Activated gamma-delta T cell (primary cell): ENCODE measurements at regions not wholly inside any gene's neighbourhood (a gene's known extent, or its start where the extent isn't known, plus 50 kb on each side); places are given as distances from the start of the nearest gene placed in this dataset.

Source experiments
- DNase-seq: peaks from one replicate; lab custom pipeline; 2025; lab: John Stamatoyannopoulos, UW

DNA sequence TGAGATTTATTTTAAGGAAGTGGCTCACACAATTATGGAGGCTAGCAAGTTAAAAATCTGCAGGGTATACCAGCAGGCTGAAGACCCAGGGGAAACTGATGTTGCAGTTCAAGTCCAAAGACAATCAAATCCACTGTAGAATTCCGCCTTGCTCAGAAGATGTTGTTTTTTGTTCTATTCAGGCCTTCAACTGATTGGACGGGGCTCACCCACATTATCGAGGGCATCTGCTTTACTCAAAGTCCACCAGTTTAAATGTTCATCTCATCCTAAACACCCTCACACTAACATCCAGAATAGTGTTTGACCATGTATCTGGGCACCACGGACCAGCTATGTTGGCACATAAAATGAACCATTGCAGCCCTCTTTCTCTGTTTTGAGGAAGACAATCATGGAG lies 211.2 kb upstream of the GPR26 start:
- DNase-seq, result no peak

GRCh38 chr10:123455861-123456260 lies 210.3 kb upstream of the GPR26 start:
- DNase-seq, result no peak

- DNase-seq, result no peak
Observed at GRCh38 chr10:123458933-123459332, 207.2 kb upstream of the GPR26 start.

GRCh38 chr10:123459371-123460091 lies 206.6 kb upstream of the GPR26 start:
- DNase-seq, result no peak

DNA sequence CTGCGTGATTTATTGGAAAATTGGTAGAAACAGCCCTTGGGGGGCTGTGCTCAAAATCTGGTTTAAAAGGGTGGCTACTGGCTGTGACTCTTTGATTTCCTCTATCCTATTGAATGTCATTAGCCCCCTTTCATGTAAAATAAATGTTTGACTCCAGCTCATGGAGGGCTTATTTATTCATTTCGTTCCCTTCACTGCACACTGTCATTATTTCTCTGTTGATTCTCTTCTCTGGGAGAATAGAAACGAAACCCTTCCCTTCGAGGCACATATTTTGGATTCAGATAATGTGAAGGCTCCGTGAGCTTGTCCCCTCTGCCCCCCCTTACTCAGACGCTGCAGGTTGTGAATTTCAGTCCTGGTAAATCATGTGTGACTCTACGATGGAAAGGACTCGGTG lies 203.9 kb upstream of the GPR26 start:
- DNase-seq, result no peak

DNA sequence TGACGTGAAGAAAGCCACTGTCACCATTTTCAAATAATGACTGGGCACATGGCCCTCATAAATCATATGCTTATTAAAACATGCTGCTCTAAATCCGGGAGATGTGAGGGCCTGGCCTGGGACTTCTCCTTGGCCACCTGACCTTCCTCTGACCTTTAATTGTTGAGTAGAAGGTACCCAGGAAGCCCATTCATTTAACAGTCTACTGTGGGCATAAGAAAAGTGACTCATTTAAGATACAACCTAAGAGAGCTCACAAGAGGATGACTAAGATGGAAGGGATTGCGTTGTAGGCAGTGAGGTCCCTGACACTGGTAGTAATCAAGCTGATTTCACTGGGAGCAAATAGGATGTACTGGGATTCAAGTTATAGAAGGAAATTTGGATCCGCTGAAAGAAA lies 203.4 kb upstream of the GPR26 start:
- DNase-seq, result no peak

GRCh38 chr10:123463181-123463580 lies 203.0 kb upstream of the GPR26 start:
- no peak for DNase-seq

DNA sequence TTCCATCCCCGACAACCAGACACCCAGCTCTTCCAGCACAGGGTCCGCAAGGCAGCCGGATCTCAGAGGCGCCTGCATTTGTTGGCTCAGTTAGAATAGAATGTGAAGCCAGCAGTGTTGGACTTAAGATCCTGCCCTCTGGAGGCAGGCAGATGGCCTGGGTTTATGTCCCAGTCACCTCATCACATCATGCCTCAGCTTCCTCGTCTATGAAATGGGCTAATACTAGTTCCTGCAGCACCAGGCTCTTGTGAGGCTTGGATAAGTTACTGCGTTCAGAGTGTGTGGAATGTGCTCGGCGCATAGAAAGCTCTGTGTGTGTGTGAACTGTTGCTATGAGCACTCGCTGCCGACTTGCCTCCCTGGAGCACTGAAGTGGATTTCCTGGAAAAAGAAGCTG lies 202.5 kb upstream of the GPR26 start:
- DNase-seq, result no peak

DNA sequence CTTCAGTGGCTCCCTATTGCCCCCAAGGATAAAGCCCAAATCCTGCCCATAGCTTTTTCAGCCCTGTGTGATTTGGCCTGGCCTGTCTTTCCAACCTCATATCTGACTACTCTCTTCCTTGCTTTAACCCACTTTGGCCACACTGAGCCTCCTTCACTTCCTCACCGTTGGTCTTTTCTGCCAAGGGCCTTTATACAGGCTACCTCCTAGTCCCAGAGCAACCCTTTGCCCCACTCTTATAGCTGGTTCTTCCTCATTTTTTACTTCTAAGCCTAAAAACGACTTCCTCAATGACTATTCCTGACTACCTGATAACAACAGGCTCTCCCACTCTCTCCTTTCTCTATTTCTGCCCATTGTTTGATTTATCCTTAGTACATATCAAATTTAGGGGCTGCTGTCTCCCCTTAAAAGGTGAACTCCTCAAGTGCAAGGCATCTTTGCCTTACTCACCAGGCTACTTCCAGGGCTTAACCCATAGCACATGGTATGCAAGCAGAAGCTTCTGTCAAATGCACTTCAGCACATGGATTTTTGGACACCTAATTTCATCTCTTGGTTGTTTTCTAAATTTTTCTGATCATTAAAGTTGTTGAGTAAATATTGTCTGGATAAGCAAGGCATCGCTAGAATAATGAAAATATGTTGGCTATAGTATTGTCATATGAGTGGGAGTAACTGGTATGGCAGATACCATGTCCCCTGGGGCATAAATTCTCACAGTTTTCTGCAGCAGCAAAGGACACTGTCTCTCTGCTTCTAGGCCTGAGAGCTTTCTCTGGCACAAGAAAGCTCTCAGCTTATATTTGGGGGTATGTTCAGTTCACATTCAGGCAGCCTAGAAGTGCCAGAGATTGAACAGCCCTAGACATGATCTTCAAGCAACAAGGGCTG lies 201.5 kb upstream of the GPR26 start:
- no peak for DNase-seq

DNA sequence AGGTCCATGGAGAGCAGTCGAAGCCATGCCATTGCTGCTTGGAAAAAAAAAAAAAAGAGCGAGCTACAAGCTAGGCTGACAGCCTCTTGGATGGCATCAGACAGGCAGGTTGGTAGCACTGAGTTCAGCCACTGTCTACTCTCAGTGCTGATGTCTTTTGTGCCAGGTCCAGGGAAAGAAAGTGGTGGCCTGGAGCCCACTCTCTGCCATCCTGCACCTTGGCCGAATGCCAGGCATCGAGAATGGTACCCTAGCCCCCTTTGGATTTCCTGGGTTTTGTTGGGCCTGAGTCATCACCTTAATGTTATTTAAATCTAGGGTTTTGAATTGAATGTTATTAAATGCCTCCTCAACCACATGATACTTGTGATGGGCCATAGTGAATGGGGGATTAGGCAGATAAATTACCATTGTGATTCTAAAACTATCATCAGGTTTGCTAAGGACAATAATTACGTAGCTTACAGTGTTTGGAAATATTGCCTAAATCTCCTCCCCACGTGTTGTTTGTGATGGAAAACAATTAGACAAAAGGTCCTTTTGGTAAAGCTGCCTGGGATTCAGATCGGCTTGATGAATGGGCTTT lies 195.7 kb upstream of the GPR26 start:
- no peak for DNase-seq

GRCh38 chr10:123471811-123472210 lies 194.3 kb upstream of the GPR26 start:
- no peak for DNase-seq

- no peak for DNase-seq
Observed at GRCh38 chr10:123472606-123473005, 193.5 kb upstream of the GPR26 start.

DNA sequence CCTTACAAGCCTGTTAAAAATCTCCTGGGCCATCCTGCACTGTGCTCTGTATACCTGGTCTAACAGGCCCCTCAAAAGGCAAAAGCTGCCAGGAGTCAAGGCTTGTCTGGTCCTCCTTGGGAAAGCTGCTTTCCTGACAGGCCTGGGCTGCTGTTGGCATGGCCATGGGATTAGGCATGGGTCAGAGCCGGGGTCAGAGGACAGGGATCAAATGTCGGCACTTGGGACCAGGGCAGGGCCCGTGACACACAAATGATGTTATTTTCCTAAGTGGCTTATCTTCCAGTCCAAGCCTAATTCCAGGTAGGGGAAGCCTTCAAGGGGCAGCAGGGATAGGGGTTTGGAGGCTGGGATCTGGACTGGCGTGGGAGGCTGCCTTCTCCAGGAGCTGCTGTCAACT lies 191.5 kb upstream of the GPR26 start:
- no peak for DNase-seq

- DNase-seq, result no peak
Observed at GRCh38 chr10:123475466-123475865, 190.7 kb upstream of the GPR26 start.

- no peak for DNase-seq
Observed at GRCh38 chr10:123478116-123478515, 188.0 kb upstream of the GPR26 start.

GRCh38 chr10:123479640-123480039 lies 186.5 kb upstream of the GPR26 start:
- no peak for DNase-seq

DNA sequence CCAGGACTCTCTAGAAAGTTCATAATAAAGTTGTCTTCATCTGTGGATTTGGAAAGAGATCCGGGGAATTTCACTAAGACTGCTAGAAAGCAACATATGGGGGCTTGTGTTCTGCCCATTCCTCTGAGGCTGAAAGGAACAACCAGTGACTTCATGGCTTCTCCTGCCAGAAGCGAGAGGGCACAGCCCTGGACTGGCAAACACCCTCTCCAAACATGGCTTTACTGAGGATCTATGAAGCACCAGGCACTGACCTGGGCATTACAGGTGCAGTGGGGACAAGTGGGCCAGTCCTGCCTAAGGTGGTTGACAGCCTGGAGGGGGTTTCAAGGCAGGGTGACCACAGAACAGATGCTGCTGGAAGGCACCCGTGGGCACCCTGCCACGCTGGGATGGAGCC lies 185.8 kb upstream of the GPR26 start:
- no peak for DNase-seq

DNA sequence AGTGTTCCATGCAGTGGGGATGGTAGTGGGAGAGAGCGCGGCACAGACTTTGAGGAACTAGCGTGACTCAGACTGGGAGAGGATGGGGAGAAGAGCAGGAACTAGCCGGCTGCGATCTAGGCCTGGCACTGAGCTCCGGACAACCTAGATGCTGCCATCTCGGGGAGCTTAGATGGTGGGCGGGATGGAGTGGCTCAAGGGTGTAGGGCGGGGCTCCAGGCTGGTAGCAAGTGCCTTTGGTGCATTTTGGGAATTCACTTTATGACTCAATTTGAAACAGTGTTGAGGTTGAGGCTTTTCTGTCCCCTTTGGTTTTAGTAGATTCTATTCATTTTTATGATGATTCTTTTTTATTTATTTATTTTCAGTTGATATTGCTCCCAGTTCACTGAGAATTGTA lies 185.3 kb upstream of the GPR26 start:
- DNase-seq, result no peak

- DNase-seq, result no peak
Observed at GRCh38 chr10:123484722-123485121, 181.4 kb upstream of the GPR26 start.

- DNase-seq, result no peak
Observed at GRCh38 chr10:123485341-123485960, 180.7 kb upstream of the GPR26 start.

DNA sequence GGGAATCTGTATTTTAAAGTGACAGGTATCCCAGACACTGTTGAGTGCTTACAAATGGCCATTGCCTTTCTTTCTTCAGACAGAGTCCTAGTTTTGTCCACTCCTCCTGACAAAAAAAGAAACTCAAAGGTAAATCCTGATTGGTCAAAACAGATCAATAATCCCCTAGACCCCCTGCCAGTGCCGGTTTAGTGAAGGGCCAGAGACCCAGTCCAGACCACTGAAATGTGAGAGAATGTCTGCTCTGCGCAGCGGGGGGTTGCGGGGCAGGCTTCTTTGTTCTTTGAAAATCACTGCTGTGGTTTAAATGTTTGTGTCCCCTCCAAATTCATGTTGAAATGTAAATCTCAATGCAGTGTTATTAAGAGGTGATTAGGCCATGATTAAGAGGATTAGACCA lies 177.7 kb upstream of the GPR26 start:
- no peak for DNase-seq

DNA sequence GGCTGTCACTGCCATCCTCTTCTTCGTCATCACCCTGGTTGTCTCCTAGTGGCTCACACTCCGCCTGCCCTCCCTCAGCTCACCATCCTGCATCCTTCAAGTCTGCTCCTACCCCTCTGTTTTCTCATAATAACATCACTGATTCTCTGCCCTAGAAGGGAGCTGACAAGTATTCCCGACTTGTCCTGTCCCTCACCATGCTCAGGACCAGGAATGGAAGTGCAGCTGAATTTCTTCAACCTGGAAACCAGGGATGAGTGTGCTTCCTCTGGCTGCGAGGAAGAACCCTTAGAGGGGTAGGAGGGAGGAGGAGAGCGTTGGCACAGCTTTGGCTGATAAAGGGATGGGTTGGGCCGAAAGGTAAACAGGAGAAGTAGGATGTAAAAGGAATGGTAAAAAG lies 174.8 kb upstream of the GPR26 start:
- DNase-seq, result no peak

GRCh38 chr10:123492016-123492415 lies 174.1 kb upstream of the GPR26 start:
- no peak for DNase-seq
